ENCODE measurements at regions not wholly inside any gene's neighbourhood (a gene's known extent, or its start where the extent isn't known, plus 50 kb on each side); places are given as distances from the start of the nearest gene placed in this dataset.

GRCh38 chr1:217066794-217067193 is 343.6 kb upstream of the ESRRG start:
- no peak overlapping the region for H3K4me3 ChIP-seq
- peaks cover 0 to 7% of the 10 kb centered on the region in 2 donors for H3K4me1 ChIP-seq
- DNase-seq (ENCODE audit: low spot score) = no peak
- no peak overlapping the region for H3K27ac ChIP-seq
- TF ChIP-seq CTCF (IDR thresholded peaks at IDR 0.05) = no peak
- H3K36me3 ChIP-seq = no peaks in the 10 kb centered on the region
- no peaks in the 10 kb centered on the region for H3K9me3 ChIP-seq
- no peaks in the 10 kb centered on the region for H3K27me3 ChIP-seq

GRCh38 chr1:217063172-217063908 is 340.1 kb upstream of the ESRRG start:
- no peak for TF ChIP-seq CTCF (IDR thresholded peaks at IDR 0.05)
- H3K4me3 ChIP-seq = no peak overlapping the region
- H3K4me1 ChIP-seq = peaks cover 0 to 9% of the 10 kb centered on the region in 2 donors
- DNase-seq (ENCODE audit: low spot score) = no peak
- no peaks in the 10 kb centered on the region for H3K27me3 ChIP-seq
- no peaks in the 10 kb centered on the region for H3K36me3 ChIP-seq
- no peaks in the 10 kb centered on the region for H3K9me3 ChIP-seq
- peak overlapping the region; percentile 17 to 59 for H3K27ac ChIP-seq

GRCh38 chr1:217062586-217062985 is 339.4 kb upstream of the ESRRG start:
- Histone ChIP-seq H3K27ac (peak overlapping the region in 1 of 2 donors; percentile 59), H3K4me1 (peaks cover 0 to 9% of the 10 kb centered on the region in 2 donors), H3K36me3 (no peaks in the 10 kb centered on the region), H3K27me3 (no peaks in the 10 kb centered on the region), H3K9me3 (no peaks in the 10 kb centered on the region), H3K4me3 (no peak overlapping the region)
- TF ChIP-seq CTCF (IDR thresholded peaks at IDR 0.05) = no peak
- no peak for DNase-seq (ENCODE audit: low spot score)

- no peak overlapping the region for H3K4me3 ChIP-seq
- H3K36me3 ChIP-seq = no peaks in the 10 kb centered on the region
- no peaks in the 10 kb centered on the region for H3K9me3 ChIP-seq
- peaks cover 0 to 9% of the 10 kb centered on the region in 2 donors for H3K4me1 ChIP-seq
- TF ChIP-seq CTCF (IDR thresholded peaks at IDR 0.05) = no peak
- H3K27me3 ChIP-seq = no peaks in the 10 kb centered on the region
- no peak for DNase-seq (ENCODE audit: low spot score)
- no peak overlapping the region for H3K27ac ChIP-seq
Observed at GRCh38 chr1:217059401-217059800, 336.2 kb upstream of the ESRRG start.

GRCh38 chr1:217053676-217054075 is 330.4 kb upstream of the ESRRG start:
- no peaks in the 10 kb centered on the region for H3K27me3 ChIP-seq
- H3K9me3 ChIP-seq = no peaks in the 10 kb centered on the region
- no peak overlapping the region for H3K27ac ChIP-seq
- no peaks in the 10 kb centered on the region for H3K36me3 ChIP-seq
- H3K4me3 ChIP-seq = no peak overlapping the region
- no peaks in the 10 kb centered on the region for H3K4me1 ChIP-seq
- no peak for DNase-seq (ENCODE audit: low spot score)
- TF ChIP-seq CTCF (IDR thresholded peaks at IDR 0.05) = no peak

GRCh38 chr1:217052626-217053025 is 329.4 kb upstream of the ESRRG start:
- TF ChIP-seq CTCF (IDR thresholded peaks at IDR 0.05) = no peak
- DNase-seq (ENCODE audit: low spot score) = no peak

More at GRCh38 chr1:217052626-217053025, 329.4 kb upstream of the ESRRG start:
- no peak overlapping the region for H3K27ac ChIP-seq
- H3K36me3 ChIP-seq = no peaks in the 10 kb centered on the region
- no peaks in the 10 kb centered on the region for H3K4me1 ChIP-seq
- no peaks in the 10 kb centered on the region for H3K9me3 ChIP-seq
- no peak overlapping the region for H3K4me3 ChIP-seq
- H3K27me3 ChIP-seq = no peaks in the 10 kb centered on the region
